ENCODE measurements at regions not wholly inside any gene's neighbourhood (a gene's known extent, or its start where the extent isn't known, plus 50 kb on each side); places are given as distances from the start of the nearest gene placed in this dataset.

- TF ChIP-seq CTCF (IDR thresholded peaks at IDR 0.05; ENCODE audit: unreplicated experiment), result no peak
- H3K27me3 Mint-ChIP-seq (ENCODE audit: low read depth), result no peaks in the 10 kb centered on the region
- no peaks in the 10 kb centered on the region for H3K4me1 Mint-ChIP-seq
- H3K9me3 Mint-ChIP-seq, result no peaks in the 10 kb centered on the region
- no peak overlapping the region for H3K27ac Mint-ChIP-seq
- no peak for DNase-seq (ENCODE audit: low spot score in 2 of 2, unreplicated experiment in 2 of 2)
- no peaks in the 10 kb centered on the region for H3K36me3 Mint-ChIP-seq
- no peak overlapping the region for H3K4me3 Mint-ChIP-seq
These were observed 101.2 kb upstream of the DHX40 start for GRCh38 chr17:59464246-59464645.

DNA sequence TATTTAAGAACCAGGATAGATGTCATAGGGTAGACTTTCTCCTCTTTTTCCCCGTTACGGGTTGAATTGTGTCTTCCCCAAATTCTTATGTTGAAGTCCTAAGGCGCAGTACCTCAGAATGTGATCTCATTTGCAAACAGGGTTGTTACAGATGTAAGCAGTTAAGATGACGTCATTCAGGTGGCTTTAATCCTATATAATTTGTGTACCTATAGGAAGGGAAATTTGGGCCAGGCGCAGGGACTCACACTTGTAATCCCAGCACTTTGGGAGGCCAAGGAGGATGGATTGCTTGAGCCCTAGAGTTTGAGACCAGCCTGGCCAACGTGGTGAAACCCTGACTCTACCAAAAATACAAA, 99.5 kb upstream of the DHX40 start:
- no peak overlapping the region for H3K4me3 Mint-ChIP-seq
- H3K36me3 Mint-ChIP-seq, result no peaks in the 10 kb centered on the region
- no peaks in the 10 kb centered on the region for H3K4me1 Mint-ChIP-seq
- H3K27ac Mint-ChIP-seq, result no peak overlapping the region
- DNase-seq (ENCODE audit: low spot score in 2 of 2, unreplicated experiment in 2 of 2), result no peak
- no peak for TF ChIP-seq CTCF (IDR thresholded peaks at IDR 0.05; ENCODE audit: unreplicated experiment)
- no peaks in the 10 kb centered on the region for H3K9me3 Mint-ChIP-seq
- no peaks in the 10 kb centered on the region for H3K27me3 Mint-ChIP-seq (ENCODE audit: low read depth)

- no peak overlapping the region for H3K27ac Mint-ChIP-seq
- H3K4me1 Mint-ChIP-seq, result no peaks in the 10 kb centered on the region
- H3K4me3 Mint-ChIP-seq, result no peak overlapping the region
- no peaks in the 10 kb centered on the region for H3K27me3 Mint-ChIP-seq (ENCODE audit: low read depth)
- no peak for TF ChIP-seq CTCF (IDR thresholded peaks at IDR 0.05; ENCODE audit: unreplicated experiment)
- no peak for DNase-seq (ENCODE audit: low spot score in 2 of 2, unreplicated experiment in 2 of 2)
- no peaks in the 10 kb centered on the region for H3K36me3 Mint-ChIP-seq
- H3K9me3 Mint-ChIP-seq, result no peaks in the 10 kb centered on the region
These were observed 98.2 kb upstream of the DHX40 start for GRCh38 chr17:59466946-59467801.

DNA sequence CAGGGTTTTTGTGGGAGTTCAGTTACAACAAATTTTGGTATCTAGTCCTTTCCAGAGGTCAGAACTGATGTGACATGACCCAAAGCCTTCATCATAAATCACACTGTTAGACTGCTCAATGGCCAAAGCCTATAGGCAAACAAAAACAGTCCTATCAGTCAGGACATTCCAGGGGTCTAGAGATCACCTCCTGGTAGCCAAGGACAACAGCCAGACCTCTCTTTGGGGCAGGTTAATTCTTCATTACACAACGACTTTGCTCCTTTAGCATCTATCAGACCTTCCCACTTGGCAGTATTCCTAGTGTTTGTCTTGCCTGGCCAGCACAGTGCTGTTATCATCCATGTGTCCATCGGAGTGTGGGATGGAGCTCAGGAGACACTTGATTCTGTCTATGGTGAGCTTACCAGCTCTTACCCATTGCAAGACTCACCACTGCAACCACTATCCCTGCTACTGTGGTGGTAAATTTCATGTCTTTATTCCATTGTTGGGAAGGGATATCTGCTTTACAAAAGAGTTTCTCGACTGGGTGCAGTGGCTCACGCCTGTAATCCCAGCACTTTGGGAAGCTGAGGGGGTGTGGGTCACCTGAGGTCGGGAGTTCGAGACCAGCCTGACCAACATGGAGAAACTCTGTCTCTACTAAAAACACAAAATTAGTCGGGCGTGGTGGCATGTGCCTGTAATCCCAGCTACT, 95.5 kb upstream of the DHX40 start:
- Mint-ChIP-seq H3K9me3 (no peaks in the 10 kb centered on the region), H3K4me3 (no peak overlapping the region), H3K4me1 (no peaks in the 10 kb centered on the region), H3K27me3 (ENCODE audit: low read depth) (no peaks in the 10 kb centered on the region), H3K27ac (no peak overlapping the region), H3K36me3 (no peaks in the 10 kb centered on the region)
- DNase-seq (ENCODE audit: low spot score in 2 of 2, unreplicated experiment in 2 of 2), result no peak
- no peak for TF ChIP-seq CTCF (IDR thresholded peaks at IDR 0.05; ENCODE audit: unreplicated experiment)

DNA sequence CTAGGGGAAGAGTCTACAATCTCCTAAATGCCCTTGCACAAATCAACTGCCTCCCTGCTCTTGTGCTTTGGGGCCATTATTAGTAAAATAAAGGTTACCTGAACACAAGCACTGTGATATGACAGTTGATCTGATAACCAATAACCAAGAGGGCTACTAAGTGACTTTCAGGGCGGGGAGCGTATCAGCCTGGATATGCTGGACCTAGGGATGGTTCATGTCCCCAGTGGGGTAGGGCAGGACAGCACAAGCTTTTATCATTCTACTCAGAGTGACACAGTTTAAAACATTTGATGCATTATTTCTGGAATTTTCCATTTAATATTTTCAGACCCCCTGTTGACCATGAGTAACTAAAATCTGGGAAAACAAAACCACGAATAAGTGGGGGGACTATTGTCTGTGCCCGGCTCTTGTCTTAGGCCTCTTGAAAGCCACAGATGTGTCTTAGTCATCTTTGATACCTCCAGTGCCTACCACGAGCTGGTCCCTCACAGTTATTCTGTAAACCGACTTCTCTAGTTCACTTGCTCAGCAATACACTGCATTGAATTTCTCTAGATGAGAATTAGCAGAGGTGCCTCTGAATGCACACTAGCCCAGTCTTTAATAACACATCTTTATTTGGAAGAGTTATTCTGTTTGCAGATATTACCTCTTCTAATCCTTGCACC, 94.6 kb upstream of the DHX40 start:
- H3K27ac Mint-ChIP-seq, result no peak overlapping the region
- no peak for DNase-seq (ENCODE audit: low spot score in 2 of 2, unreplicated experiment in 2 of 2)
- H3K4me3 Mint-ChIP-seq, result no peak overlapping the region
- no peaks in the 10 kb centered on the region for H3K9me3 Mint-ChIP-seq
- no peaks in the 10 kb centered on the region for H3K4me1 Mint-ChIP-seq
- H3K36me3 Mint-ChIP-seq, result no peaks in the 10 kb centered on the region
- H3K27me3 Mint-ChIP-seq (ENCODE audit: low read depth), result no peaks in the 10 kb centered on the region
- TF ChIP-seq CTCF (IDR thresholded peaks at IDR 0.05; ENCODE audit: unreplicated experiment), result no peak

All from mesothelial cell of epicardium (in vitro differentiated cells).